Stimulated activated CD4-positive, alpha-beta T cell treated with anti-CD3 and anti-CD28 coated beads, Interleukin-12 subunit alpha, Interleukin-12 subunit beta, amount 100 ng/mL, for 4 hours (primary cell): ENCODE measurements at regions not wholly inside any gene's neighbourhood (a gene's known extent, or its start where the extent isn't known, plus 50 kb on each side); places are given as distances from the start of the nearest gene placed in this dataset.
"Not testable (repeated sequence)": the region's sequence is repeated elsewhere in the genome, so short reads cannot be mapped to it uniquely, and the experiment has no call there.

Source experiments
- DNase-seq: peaks from one replicate; pipeline ENCODE4 v3.0.0-alpha.2; 2020

GRCh38 chr22:22296047-22296446 is 51.5 kb downstream of the VPREB1 start:
- not testable (repeated sequence) for DNase-seq

DNA sequence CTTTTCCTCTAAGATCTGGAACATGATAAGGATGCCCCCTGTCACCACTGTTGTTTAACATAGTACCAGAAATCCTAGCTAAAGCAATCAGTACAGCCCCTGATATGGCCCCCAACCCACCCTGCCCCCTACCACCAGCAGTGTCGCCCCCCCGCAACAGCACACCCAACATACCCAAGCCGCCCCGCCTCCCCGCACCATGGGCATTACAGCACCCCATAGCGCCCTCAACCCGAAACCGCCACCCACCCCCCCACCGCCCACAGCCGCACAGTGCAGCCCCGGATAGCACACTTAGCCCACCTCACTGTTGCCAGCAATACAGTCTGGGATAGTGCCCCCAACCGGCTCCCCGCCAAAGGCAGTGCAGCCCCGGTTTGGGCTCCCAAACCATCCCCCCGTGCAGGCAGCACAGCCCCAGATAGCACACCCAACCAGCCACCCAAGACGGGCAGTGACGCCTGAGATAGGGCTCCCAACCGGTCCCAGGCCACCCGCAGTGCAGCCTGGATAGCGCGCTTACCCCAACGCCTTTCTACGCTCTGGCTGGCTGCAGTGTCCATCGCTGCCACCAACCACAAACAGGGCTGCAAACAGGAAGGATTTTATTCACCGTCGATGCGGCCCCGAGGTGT is 52.7 kb downstream of the VPREB1 start:
- not testable (repeated sequence) for DNase-seq

DNA sequence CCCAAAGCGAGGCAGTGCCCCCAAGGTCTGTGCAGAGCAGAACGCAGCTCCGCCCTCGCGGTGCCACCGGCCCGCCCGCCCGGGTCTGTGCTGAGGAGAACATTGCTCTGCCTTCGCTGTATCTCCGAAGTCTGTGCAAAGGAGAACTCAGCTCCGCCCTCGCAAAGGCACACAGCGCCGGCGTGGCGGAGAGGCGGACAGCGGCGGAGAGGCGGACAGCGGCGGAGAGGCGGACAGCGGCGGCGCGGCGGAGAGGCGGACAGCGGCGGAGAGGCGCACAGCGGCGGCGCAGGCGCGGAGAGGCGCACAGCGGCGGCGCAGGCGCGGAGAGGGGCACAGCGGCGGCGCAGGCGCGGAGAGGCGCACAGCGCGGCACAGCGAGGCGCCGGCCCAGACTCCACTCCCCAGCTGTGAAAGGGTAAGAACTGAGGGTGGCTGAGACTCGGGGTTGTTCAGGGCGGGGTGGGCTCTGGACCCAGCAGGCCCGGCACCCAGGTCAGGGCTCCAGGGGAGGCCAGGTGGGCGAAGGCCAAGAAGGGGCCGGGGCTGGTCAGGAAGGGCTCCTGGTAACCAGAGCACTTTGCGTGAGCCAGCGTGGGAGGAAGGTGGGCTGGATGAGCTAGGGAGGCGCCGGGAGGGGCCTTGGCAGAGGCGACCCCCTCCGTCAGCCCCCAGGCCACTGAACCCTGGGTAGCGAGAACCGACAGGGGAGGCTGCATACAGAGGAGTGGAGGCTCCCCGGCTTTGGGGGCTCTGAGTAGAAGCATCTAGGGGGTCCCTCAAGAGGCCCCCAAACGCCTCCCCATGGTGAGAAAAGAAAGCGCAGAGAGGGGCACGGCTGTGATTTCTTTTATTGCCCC is 53.4 kb downstream of the VPREB1 start:
- DNase-seq = peak; percentile 76

DNA sequence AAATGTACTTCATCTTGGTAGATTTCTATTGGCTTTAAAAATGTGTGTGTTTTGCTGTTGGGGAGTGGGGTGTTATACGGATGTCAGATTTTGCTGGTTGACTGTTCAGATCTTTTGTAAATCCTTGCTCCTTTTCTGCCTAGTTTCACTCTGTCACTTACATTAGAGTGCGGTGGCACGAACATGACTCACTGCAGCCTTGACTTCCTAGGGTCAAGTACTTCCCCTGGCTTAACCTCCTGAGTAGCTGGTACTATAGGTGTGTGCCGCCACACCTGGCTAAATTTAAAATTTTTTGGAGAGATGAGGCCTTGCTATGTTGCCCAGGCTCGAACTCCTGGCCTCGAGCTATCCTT is 54.0 kb downstream of the VPREB1 start:
- DNase-seq = not testable (repeated sequence)

GRCh38 chr22:22300511-22300910 is 55.9 kb downstream of the VPREB1 start:
- DNase-seq = not testable (repeated sequence)

DNA sequence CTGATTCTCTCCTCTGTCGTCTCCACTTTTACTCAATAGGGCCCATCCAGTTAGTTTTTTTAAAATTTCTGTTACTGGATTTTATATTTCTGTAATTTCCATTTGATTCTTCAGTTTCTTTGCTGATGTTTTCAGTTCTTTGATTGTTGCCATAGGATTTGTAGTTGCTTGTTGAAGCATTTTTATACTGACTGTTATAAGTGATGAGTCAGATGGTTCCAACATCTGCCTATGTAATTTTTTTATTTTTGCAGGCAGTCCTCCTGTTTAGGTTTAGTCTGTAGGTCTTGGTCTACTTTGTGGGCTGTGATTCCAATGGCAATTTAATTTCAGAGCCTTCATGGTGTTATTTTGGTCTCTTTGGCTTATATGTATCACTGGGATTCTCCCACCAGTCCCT is 56.4 kb downstream of the VPREB1 start:
- not testable (repeated sequence) for DNase-seq

- DNase-seq = no peak
Measured at GRCh38 chr22:22316589-22316988, 72.0 kb downstream of the VPREB1 start.

DNA sequence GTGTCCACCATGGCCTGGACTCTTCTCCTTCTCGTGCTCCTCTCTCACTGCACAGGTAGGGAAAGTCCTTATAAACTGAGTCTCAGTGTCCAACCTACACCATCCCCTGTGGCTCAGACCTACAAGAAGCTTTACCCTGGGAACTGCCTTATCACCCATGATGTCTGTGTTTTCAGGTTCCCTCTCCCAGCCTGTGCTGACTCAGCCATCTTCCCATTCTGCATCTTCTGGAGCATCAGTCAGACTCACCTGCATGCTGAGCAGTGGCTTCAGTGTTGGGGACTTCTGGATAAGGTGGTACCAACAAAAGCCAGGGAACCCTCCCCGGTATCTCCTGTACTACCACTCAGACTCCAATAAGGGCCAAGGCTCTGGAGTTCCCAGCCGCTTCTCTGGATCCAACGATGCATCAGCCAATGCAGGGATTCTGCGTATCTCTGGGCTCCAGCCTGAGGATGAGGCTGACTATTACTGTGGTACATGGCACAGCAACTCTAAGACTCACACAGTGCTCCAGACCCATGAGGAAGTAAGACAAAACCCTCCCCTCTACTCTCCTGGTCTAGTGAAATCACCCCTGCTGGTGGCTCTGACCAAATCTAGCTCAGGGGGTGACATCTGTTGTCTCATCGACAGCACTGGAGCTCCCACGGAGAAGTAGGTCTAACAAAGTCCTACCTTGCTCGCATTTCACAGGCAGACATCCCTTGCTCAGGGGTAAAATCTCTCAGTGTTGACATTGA is 74.3 kb downstream of the VPREB1 start:
- DNase-seq = no peak

- DNase-seq = peak; percentile 65
Measured at GRCh38 chr22:22321743-22322611, 77.4 kb downstream of the VPREB1 start.

DNA sequence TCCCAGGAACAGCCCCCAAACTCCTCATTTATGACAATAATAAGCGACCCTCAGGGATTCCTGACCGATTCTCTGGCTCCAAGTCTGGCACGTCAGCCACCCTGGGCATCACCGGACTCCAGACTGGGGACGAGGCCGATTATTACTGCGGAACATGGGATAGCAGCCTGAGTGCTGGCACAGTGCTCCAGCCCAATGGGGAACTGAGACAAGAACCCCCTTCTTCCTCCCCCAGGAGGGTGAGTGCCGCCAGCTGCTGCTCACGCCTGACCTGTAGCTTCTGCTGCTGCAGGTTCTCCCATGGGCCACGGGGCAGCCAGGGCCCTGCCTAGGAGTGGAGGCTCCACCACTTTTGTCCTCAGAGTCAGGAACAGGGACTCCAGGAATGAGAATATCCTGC is 78.2 kb downstream of the VPREB1 start:
- DNase-seq = no peak

DNA sequence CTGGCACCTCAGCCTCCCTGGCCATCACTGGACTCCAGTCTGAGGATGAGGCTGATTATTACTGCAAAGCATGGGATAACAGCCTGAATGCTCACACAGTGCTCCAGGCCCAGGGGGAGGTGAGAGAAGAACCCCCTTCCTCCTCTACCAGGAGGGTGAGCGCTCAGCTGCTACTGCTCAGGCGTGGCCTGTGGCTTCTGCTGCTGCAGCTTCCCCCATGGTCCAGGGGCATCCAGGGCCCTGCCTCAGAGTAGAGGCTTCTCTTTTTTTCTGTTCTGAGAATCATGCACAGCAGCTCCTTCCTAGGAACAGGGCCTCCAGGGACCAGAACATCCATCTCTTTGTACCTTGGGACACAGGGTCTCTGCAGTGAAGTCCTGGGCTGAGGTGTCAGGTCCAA is 83.1 kb downstream of the VPREB1 start:
- no peak for DNase-seq

DNA sequence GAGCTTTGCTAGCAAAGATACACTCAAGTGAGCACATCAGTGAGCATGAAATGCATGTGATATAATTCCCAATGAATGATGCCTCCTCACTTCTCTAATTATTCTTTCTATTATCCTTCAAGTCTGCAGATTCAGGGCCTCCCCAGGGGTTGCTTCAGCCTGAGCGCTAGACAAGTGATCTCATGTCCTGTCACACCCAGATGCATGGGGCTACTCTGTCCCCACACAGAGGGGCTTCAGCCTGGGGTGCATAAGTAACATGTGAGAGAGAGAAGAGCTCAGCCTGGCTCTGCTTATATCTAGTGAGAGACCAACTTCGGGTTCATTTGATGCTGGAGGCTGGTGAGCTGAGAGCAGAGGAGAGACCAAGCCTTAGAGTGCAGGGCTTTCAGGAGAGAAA is 85.2 kb downstream of the VPREB1 start:
- DNase-seq = no peak

- not testable (repeated sequence) for DNase-seq
Measured at GRCh38 chr22:22335640-22336039, 91.1 kb downstream of the VPREB1 start.

DNA sequence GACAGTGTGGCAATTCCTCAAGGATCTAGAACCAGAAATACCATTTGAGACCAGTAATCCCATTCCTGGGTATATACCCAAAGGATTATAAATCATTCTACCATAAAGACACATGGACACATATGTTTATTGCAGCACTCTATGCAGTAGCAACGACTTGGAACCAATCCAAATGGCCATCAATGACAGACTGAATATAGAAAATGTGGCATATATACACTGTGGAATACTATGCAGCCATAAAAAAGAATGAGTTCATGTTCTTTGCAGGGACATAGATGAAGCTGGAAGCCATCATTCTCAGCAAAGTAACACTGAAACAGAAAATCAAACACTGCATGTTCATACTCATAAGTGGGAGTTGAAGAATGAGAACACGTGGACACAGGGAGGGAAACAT is 91.7 kb downstream of the VPREB1 start:
- DNase-seq = not testable (repeated sequence)

- not testable (repeated sequence) for DNase-seq
Measured at GRCh38 chr22:22338778-22339177, 94.2 kb downstream of the VPREB1 start.

DNA sequence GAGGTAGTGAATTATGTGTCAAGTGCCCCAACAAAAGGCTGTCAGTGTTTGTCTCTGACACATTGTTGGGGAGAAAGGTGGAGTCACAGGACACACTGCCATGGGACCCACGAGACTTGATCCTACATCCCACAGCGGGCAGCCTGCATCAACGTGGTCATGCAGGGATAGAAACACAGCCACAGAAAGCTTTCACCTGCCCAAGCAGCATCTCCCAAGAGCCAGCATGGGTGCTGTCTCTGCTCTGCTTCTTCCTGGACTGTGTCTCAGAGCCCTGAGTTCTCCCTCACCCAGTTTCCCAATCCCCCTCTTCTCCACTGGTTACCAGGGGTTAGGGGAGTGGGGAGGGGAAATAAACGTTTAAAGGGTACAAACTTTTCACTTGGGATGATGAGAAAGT is 97.2 kb downstream of the VPREB1 start:
- DNase-seq = no peak

GRCh38 chr22:22342697-22343580 is 98.4 kb downstream of the VPREB1 start:
- peak; percentile 71 for DNase-seq

GRCh38 chr22:22343581-22344296 is 99.2 kb downstream of the VPREB1 start:
- DNase-seq = no peak

- no peak for DNase-seq
Measured at GRCh38 chr22:22344430-22344829, 99.8 kb downstream of the VPREB1 start.

DNA sequence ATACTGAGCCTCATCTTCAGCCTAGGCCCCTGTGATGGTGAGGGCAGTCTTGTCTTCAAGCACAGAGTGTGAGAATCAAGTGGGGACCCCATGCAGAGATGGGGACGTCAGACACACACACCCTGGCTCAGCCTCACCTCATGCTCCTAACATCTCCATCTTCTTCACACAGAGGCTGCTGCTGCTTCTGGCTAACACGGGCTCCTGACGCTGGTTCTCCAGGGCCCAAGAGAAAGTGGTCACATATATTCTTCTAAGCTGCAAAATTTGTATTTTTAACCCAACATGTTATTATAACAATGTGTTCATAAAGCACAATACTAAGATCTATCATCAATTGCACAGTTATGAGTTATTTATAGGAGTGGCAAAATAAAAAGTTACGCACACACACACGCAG is 101.2 kb downstream of the VPREB1 start:
- DNase-seq = no peak
